Ishikawa (cell line): ENCODE measurements at regions not wholly inside any gene's neighbourhood (a gene's known extent, or its start where the extent isn't known, plus 50 kb on each side); places are given as distances from the start of the nearest gene placed in this dataset.

Experiments
- CEBPB ChIP-seq: IDR thresholded peaks from 2 replicates; pipeline ENCODE4 v1.6.1; 2012
- EGR1 ChIP-seq: IDR thresholded peaks from 2 replicates; pipeline ENCODE4 v1.6.1; 2012
- EP300 ChIP-seq: IDR thresholded peaks from 2 replicates; pipeline ENCODE4 v1.6.1; 2012; ENCODE audit warnings: borderline replicate concordance
- RAD21 ChIP-seq: IDR thresholded peaks from 2 replicates; pipeline ENCODE4 v1.6.1; 2012; ENCODE audit warnings: low read depth

GRCh38 chr20:39292193-39292736 lies 330.1 kb downstream of the DHX35 start:
- TF ChIP-seq EP300 (no peak), RAD21 (no peak), EGR1 (no peak), CEBPB (no peak)
